ENCODE measurements at regions not wholly inside any gene's neighbourhood (a gene's known extent, or its start where the extent isn't known, plus 50 kb on each side); places are given as distances from the start of the nearest gene placed in this dataset.
"Not testable (repeated sequence)": the region's sequence is repeated elsewhere in the genome, so short reads cannot be mapped to it uniquely, and the experiment has no call there.

GRCh38 chr5:158236511-158237335 is 377.8 kb upstream of the CLINT1 start:
- FAIRE-seq = no peak

GRCh38 chr5:158235159-158235547 is 376.2 kb upstream of the CLINT1 start:
- FAIRE-seq = no peak

- FAIRE-seq = no peak
Observed at GRCh38 chr5:158234323-158235158, 375.6 kb upstream of the CLINT1 start.

- FAIRE-seq = no peak
Observed at GRCh38 chr5:158233735-158234322, 374.9 kb upstream of the CLINT1 start.

GRCh38 chr5:158227314-158227713 is 368.4 kb upstream of the CLINT1 start:
- not testable (repeated sequence) for FAIRE-seq

GRCh38 chr5:158226496-158226895 is 367.6 kb upstream of the CLINT1 start:
- FAIRE-seq = no peak

GRCh38 chr5:158224253-158224652 is 365.3 kb upstream of the CLINT1 start:
- FAIRE-seq = no peak

- FAIRE-seq = no peak
Observed at GRCh38 chr5:158223054-158223600, 364.2 kb upstream of the CLINT1 start.

GRCh38 chr5:158212917-158213316 is 354.0 kb upstream of the CLINT1 start:
- no peak for FAIRE-seq

- no peak for FAIRE-seq
Observed at GRCh38 chr5:158212237-158212636, 353.3 kb upstream of the CLINT1 start.

GRCh38 chr5:158209219-158209908 is 350.4 kb upstream of the CLINT1 start:
- FAIRE-seq = no peak

- no peak for FAIRE-seq
Observed at GRCh38 chr5:158207733-158208132, 348.8 kb upstream of the CLINT1 start.

GRCh38 chr5:158205992-158206391 is 347.0 kb upstream of the CLINT1 start:
- no peak for FAIRE-seq

GRCh38 chr5:158203261-158203660 is 344.3 kb upstream of the CLINT1 start:
- no peak for FAIRE-seq

- FAIRE-seq = no peak
Observed at GRCh38 chr5:158202801-158203200, 343.9 kb upstream of the CLINT1 start.

- no peak for FAIRE-seq
Observed at GRCh38 chr5:158200619-158201018, 341.7 kb upstream of the CLINT1 start.

- no peak for FAIRE-seq
Observed at GRCh38 chr5:158198636-158199035, 339.7 kb upstream of the CLINT1 start.

- FAIRE-seq = no peak
Observed at GRCh38 chr5:158195416-158196210, 336.7 kb upstream of the CLINT1 start.

- FAIRE-seq = no peak
Observed at GRCh38 chr5:158194561-158194976, 335.6 kb upstream of the CLINT1 start.

- FAIRE-seq = not testable (repeated sequence)
Observed at GRCh38 chr5:158193395-158193794, 334.4 kb upstream of the CLINT1 start.

GRCh38 chr5:158180407-158180806 is 321.5 kb upstream of the CLINT1 start:
- no peak for FAIRE-seq

- FAIRE-seq = no peak
Observed at GRCh38 chr5:158179271-158179670, 320.3 kb upstream of the CLINT1 start.
